ACHN (cell line): ENCODE measurements at regions not wholly inside any gene's neighbourhood (a gene's known extent, or its start where the extent isn't known, plus 50 kb on each side); places are given as distances from the start of the nearest gene placed in this dataset.
"Not testable (repeated sequence)": the region's sequence is repeated elsewhere in the genome, so short reads cannot be mapped to it uniquely, and the experiment has no call there.

Source experiments
- DNase-seq: peaks from one replicate; pipeline ENCODE4 v3.0.0-alpha.2; 2015
- in situ Hi-C: cut with HindIII; loops from 2 replicates; pipeline ENCODE4 v1.10.0; 2017; ENCODE audit warnings: low sequenced_read_pairs, low pct_ligation_motif_present, low pct_unique_long_range_greater_than_20kb

DNA sequence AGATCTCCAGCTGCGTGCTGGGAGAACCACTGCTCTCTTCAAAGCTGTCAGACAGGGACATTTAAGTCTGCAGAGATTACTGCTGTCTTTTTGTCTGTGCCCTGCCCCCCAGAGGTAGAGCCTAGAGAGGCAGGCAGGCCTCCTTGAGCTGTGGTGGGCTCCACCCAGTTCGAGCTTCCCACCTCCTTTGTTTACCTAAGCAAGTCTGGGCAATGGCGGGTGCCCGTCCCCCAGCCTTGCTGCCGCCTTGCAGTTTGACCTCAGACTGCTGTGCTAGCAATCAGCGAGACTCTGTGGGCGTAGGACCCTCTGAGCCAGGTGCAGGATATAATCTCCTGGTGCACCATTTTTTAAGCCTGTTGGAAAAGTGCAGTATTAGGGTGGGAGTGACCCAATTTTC, 128.6 kb downstream of the ACTR3 start:
- in situ Hi-C loops, DNase-seq: not testable (repeated sequence)

DNA sequence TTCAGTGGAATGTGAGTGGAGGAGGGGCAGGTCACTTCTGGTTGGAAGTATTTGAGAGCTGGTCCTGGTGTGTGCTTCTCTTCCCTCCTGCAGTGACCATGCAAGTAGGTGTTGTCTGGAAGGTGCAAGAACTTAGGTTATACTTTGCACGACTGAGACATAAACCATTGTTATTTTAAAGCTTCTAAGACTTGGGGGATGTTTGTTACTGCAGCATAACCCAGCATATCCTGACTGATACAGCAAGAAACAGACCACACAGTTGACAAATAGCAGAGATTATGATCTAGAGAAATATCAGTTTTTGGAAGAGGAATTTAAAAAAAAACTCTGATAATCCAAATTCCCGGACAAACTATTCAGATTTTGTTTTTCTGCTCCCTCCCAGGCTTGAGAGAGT, 130.8 kb downstream of the ACTR3 start:
- DNase-seq = no peak

DNA sequence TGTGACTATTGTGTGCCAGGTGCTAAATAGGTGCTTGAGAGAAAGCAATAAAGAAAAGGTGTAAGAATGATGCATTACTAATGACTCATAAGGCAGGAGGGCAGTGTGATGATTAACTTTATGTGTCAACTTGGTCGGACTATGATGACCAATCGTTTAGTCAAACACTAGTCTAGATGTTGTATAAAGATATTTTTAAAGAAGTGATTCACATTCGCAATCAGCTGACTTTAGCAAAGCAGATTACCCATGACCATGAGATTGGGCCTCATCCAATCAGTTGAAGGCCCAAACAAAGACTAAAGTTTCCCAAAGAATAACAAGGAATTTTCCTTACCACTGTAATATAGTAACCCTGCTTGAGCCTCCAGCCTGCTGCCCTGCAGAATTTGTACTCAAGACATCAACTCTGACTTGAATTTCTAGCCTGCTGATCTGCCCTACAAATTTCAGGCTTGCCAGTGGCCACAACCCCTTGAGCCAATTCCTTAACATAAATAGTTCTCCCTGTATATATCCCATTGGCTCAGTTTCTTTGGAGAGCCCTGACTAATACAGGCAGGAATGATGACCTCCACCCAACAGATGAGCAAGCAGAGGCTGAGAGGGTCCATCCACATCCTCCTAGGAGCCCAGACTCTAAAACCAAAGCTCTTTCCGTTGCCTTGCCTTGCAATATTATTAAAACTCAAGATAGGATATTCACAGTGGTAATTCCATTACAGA, 132.6 kb downstream of the ACTR3 start:
- DNase-seq = peak; percentile 91
- in situ Hi-C loops = no loop called here

More for the DNA sequence above, 130.8 kb downstream of the ACTR3 start:
- in situ Hi-C loops = no loop called here

- in situ Hi-C loops = no loop called here
- no peak for DNase-seq
These were observed 134.4 kb downstream of the ACTR3 start for GRCh38 chr2:114024326-114024725.

GRCh38 chr2:114025030-114025429, 135.1 kb downstream of the ACTR3 start:
- no peak for DNase-seq
- in situ Hi-C loops = no loop called here

- in situ Hi-C loops = no loop called here
- DNase-seq = no peak
These were observed 137.5 kb downstream of the ACTR3 start for GRCh38 chr2:114027437-114027836.

DNA sequence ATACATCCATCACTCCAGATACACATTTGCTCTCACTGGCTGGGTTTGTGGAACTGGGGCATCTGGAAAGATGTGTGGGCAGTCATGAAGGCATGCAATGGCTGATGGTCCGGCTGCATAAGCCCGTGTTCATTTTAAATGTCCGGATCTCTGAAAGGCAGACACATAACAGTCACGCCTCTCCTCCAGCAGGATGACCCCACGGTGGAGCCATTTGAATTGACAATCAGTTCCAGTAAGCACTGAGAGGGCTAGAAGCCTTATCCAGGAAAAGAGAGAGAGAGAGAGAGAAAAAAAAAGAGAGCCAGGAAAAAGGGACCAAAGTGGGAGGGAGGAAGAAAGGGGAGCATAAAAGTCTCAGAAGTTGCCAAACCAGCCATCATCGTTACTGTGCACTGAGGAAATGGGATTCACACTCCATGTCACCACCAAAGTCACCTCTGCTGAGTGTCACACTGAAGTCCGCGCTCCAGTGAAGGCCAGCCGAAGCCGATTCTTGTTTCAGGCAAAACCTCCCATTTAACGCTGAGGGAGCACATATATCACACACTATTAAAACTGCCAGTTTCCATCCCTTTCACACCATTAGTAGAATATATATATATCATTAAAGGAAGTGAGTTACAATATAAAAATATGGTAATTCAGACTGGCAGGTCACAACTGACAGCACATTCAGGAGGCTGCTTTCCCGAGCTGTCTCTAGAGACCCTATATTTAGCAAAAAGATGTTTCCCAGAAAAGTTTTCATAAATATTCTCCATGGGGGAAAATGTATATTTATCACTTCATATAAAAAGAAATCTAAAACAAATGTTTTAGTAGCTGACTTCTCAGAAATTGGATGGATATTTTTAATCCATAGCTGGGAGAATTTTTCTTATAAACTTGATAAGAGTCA, 142.0 kb downstream of the ACTR3 start:
- in situ Hi-C loops = no loop called here
- DNase-seq = no peak

DNA sequence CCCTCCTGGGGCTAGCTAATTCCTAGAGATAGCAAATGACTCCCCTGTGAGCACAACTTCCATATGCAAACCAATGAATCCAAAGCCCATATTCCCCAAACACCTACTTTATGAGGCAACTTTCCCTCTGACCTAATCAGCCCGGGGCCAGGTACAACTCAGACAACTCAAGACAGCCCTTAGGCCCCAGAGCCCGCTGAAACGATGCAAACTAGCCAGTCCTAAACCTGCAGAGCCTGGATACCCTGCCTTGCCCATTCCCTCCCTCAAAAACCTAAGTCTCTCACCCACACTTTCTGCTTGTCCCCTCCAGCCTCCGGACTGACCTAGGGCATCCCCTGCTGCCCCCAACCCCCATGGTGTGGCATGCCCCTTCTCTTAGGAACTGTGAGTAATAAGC, 142.8 kb downstream of the ACTR3 start:
- in situ Hi-C loops = no loop called here
- no peak for DNase-seq

GRCh38 chr2:114034742-114035141, 144.9 kb downstream of the ACTR3 start:
- in situ Hi-C loops = no loop called here
- no peak for DNase-seq

GRCh38 chr2:114038710-114039109, 148.8 kb downstream of the ACTR3 start:
- in situ Hi-C loops = no loop called here
- no peak for DNase-seq

- no peak for DNase-seq
- in situ Hi-C loops = no loop called here
These were observed 149.8 kb downstream of the ACTR3 start for GRCh38 chr2:114039677-114040076.

- in situ Hi-C loops = no loop called here
These were observed 150.9 kb downstream of the ACTR3 start for GRCh38 chr2:114040826-114041225.

DNA sequence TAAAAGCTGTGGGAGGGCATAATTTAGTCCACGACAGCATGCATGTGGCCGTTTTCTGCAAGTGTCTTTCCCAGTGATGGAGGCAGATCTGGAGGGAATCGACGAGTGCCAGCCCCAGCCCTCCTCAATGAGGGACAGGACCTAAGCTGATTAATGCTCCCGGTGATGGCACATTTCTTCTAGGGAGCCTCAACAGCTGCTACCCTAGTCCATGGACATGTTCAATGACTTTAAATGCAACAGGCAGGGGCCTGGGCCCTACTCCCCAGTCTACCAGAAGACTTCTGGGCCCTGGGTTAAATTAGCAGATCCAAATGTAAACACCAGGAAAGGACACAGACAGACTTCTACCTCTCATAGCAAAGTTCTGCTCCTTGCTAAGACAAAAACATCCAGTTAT, 155.1 kb downstream of the ACTR3 start:
- in situ Hi-C loops = no loop called here
- no peak for DNase-seq

More at GRCh38 chr2:114040826-114041225, 150.9 kb downstream of the ACTR3 start:
- no peak for DNase-seq

GRCh38 chr2:114046373-114046772, 156.5 kb downstream of the ACTR3 start:
- in situ Hi-C loops = no loop called here
- DNase-seq = no peak

GRCh38 chr2:114046866-114047435, 157.1 kb downstream of the ACTR3 start:
- in situ Hi-C loops = no loop called here
- no peak for DNase-seq

DNA sequence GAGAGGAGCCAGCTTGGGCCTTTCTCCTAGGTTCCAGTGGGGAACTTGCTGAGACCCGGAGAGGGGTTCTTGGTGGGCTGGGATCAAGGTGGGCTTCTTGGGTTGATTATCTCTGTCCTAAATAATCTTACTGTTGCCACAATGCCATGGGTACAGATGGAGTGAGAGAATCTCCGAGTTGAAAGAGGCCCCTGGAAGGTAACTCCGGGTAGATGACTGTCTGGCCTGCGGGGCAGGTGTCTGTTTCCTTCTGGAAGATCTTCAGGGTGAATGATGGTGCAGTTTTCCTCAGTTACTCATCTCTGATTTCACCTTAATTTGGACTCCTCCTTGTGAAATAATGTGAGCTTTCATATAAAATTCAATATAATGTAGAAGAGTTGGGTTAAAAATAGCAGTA, 159.4 kb downstream of the ACTR3 start:
- no peak for DNase-seq
- in situ Hi-C loops = no loop called here

DNA sequence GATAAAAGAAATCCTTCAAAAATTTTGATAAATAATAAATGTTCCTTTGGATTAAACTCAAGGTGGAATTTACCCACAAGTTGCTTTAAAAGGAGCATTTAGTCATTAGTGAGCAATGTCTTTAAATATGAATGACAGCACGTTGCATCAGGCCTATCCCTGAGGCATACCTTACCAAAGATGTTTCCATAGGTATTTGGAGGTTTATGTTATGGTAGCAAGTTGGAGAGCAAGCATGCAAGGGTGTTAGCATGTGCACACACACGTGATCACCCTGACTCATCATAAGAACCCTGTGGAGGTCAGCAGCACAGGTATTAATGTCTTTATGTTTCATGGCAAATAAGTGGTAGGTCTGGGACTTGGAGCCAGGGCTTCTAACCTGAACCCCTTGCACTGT, 159.9 kb downstream of the ACTR3 start:
- DNase-seq = no peak
- in situ Hi-C loops = no loop called here

DNA sequence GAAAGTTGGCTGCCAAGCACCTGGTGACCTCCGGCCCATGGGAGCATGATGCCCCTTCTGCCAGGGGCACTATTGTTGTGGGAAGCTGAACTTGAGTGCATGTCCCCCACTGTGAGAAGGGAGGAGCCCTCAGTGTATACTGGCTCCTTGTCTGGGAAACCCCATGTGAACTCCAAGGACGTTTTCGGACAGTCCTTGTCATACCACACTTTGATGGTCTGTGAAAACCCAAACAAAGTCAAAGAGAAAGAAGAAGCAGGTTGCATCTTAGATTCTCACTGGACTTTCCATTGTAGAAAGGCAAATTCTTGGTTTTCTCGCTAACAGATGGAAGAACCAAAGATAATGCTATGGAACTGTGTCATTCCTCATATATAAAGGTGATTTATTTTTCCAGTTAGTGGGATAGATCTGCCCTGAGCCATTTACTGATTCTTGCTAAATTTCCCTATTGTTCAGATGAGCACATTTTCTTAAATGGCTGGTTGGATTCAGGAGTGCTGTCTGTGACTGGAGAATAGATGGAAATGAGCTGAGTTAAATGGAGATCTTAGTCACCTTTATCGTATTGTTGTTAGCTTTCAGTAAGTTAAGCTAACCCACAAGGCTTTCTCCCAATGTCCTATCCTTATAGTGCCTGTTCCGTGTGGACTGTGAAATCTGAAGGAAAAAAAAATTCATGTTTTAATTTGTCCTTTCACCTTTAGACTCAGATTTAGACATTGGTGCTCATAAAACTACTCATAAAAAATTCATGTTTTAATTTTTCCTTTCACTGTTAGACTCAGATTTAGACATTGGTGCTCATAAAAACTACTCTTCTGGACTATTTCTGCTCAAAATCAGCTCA, 166.6 kb downstream of the ACTR3 start:
- no peak for DNase-seq
- in situ Hi-C loops = no loop called here

GRCh38 chr2:114057638-114058037, 167.7 kb downstream of the ACTR3 start:
- in situ Hi-C loops = no loop called here
- no peak for DNase-seq
